HCT116 (cell line): ENCODE measurements at regions not wholly inside any gene's neighbourhood (a gene's known extent, or its start where the extent isn't known, plus 50 kb on each side); places are given as distances from the start of the nearest gene placed in this dataset.

ENCODE experiments used
- ATAC-seq: fragments of 200-7000 bp; cut with Tn5 transposase; 2 replicates; pipeline ENCODE4 v1.9.1; 2020; ENCODE audit warnings: mild to moderate bottlenecking, moderate library complexity
- BruUV-seq: library from RNA; stranded (reverse); fragments of 400-500 nt; replicated peaks from 2 replicates; lab custom pipeline; 2021; lab: Mats Ljungman, UMichigan
- CTCF ChIA-PET: fragments of 300-600 bp; sonication (Branson Sonifier 250); formaldehyde crosslinking; loops from one replicate; lab custom pipeline; 2021; ENCODE audit warnings: antibody characterized with exemption; lab: Charles Lee
- POLR2A ChIA-PET: fragments of 300-600, 350-600 bp; sonication (Branson Sonifier 250); formaldehyde crosslinking; loops from one replicate; lab custom pipeline; 2021; ENCODE audit warnings: antibody characterized with exemption; lab: Charles Lee
- RAD21 ChIA-PET, 2 experiments: fragments of 300-600 bp; sonication (Branson Sonifier 250); formaldehyde crosslinking; loops; one replicate each; lab custom pipeline; 2023; ENCODE audit warnings: low total read pairs in 2 of 2; ENCODE audit not compliant: uncharacterized antibody in 2 of 2, unreplicated experiment in 2 of 2, low non-redundant PET in 1 of 2; lab: Charles Lee
- DNase-seq: peaks from one replicate; pipeline ENCODE4 v3.0.0-alpha.2; 2010; ENCODE audit warnings: low read depth, low spot score
- H2AFZ ChIP-seq: fragments of 200-600 bp; shearing (Covaris generic), sonication (generic); 2 replicates; pipeline ENCODE4 v1.6.1; 2017; ENCODE audit warnings: low read depth, mixed run types, mixed read lengths, antibody characterized with exemption, low read length; ENCODE audit not compliant: poor library complexity, severe bottlenecking
- H3K27ac ChIP-seq: 2 replicates; pipeline ENCODE4 v1.5.1; 2012; ENCODE audit warnings: low read depth, low read length
- H3K27me3 ChIP-seq: fragments of 200-600 bp; sonication (generic); 2 replicates; pipeline ENCODE4 v1.6.1; 2016; ENCODE audit warnings: mixed run types, low read length, mixed read lengths; ENCODE audit not compliant: insufficient read depth
- H3K36me3 ChIP-seq, 2 experiments: fragments of 200-500 bp in 1 of 2; fragments of 200-600 bp in 1 of 2; sonication (Bioruptor generic) in 1 of 2; sonication (generic) in 1 of 2; 2 replicates each; pipeline versions ENCODE4 v1.5.1 to v1.6.1; 2014 to 2016; ENCODE audit warnings: low read length in 2 of 2, inconsistent platforms in 1 of 2, mixed read lengths in 1 of 2, mixed run types in 1 of 2; ENCODE audit not compliant: insufficient read depth in 2 of 2, control insufficient read depth in 1 of 2
- H3K4me1 ChIP-seq, 2 experiments: fragments of 200-600 bp in 1 of 2; sonication (generic) in 1 of 2; 2 replicates each; pipeline versions ENCODE4 v1.5.1 to v1.6.1; 2012 to 2017; ENCODE audit warnings: low read length in 2 of 2, inconsistent platforms in 1 of 2, mild to moderate bottlenecking in 1 of 2, mixed read lengths in 1 of 2, mixed run types in 1 of 2, moderate library complexity in 1 of 2; ENCODE audit not compliant: insufficient read depth in 2 of 2, control insufficient read depth in 1 of 2
- H3K4me2 ChIP-seq: fragments of 200-600 bp; sonication (generic); 2 replicates; pipeline ENCODE4 v1.6.1; 2017; ENCODE audit warnings: mixed run types, low read length, mixed read lengths
- H3K4me3 ChIP-seq, 2 experiments: fragments of 200-600 bp in 1 of 2; sonication (generic) in 1 of 2; replicated peaks in 1 of 2; 2 replicates each; pipeline ENCODE4 v1.5.1; 2011 to 2016; ENCODE audit warnings: low read length in 2 of 2, control low read depth in 1 of 2, low read depth in 1 of 2, mild to moderate bottlenecking in 1 of 2, mixed read lengths in 1 of 2, mixed run types in 1 of 2
- H3K79me2 ChIP-seq: fragments of 200-600 bp; sonication (generic); 2 replicates; pipeline ENCODE4 v1.6.1; 2017; ENCODE audit warnings: mild to moderate bottlenecking, mixed run types, low read length, moderate library complexity, mixed read lengths; ENCODE audit not compliant: insufficient read depth
- H3K9ac ChIP-seq: fragments of 200-600 bp; sonication (generic); 2 replicates; pipeline ENCODE4 v1.6.1; 2016; ENCODE audit warnings: low read length, mixed read lengths
- H3K9me2 ChIP-seq: fragments of 200-600 bp; sonication (generic), shearing (Covaris generic); 2 replicates; pipeline ENCODE4 v1.6.1; 2017; ENCODE audit warnings: mixed run types, mild to moderate bottlenecking, moderate library complexity; ENCODE audit not compliant: insufficient read depth
- H3K9me3 ChIP-seq, 2 experiments: fragments of 200-500 bp in 1 of 2; fragments of 200-600 bp in 1 of 2; sonication (Bioruptor generic) in 1 of 2; sonication (generic) in 1 of 2; 2 replicates each; pipeline ENCODE4 v1.6.1; 2014 to 2017; ENCODE audit warnings: low read length in 2 of 2, mixed read lengths in 2 of 2, inconsistent platforms in 1 of 2, low read depth in 1 of 2, mild to moderate bottlenecking in 1 of 2, mixed run types in 1 of 2, moderate library complexity in 1 of 2; ENCODE audit not compliant: control insufficient read depth in 1 of 2, insufficient read depth in 1 of 2
- H4K20me1 ChIP-seq: fragments of 200-600 bp; sonication (generic), shearing (Covaris generic); 2 replicates; pipeline ENCODE4 v1.6.1; 2017; ENCODE audit warnings: mixed run types, mild to moderate bottlenecking, moderate library complexity; ENCODE audit not compliant: insufficient read depth
- CBX3 ChIP-seq: IDR thresholded peaks from 2 replicates; pipeline ENCODE4 v1.6.1; 2012; ENCODE audit warnings: low read depth
- CEBPB ChIP-seq: IDR thresholded peaks from 2 replicates; pipeline ENCODE4 v1.6.1; 2012; ENCODE audit warnings: low read depth
- EGR1 ChIP-seq: IDR thresholded peaks from 2 replicates; pipeline ENCODE4 v1.6.1; 2012; ENCODE audit warnings: low read depth
- ELF1 ChIP-seq: IDR thresholded peaks from 2 replicates; pipeline ENCODE4 v1.6.1; 2012; ENCODE audit warnings: low read depth, borderline replicate concordance
- EZH2 ChIP-seq: fragments of 200-600 bp; sonication (generic); IDR thresholded peaks from 2 replicates; pipeline ENCODE4 v1.6.1; 2017; ENCODE audit warnings: antibody characterized with exemption, mixed run types
- EZH2phosphoT487 ChIP-seq: fragments of 200-600 bp; IDR thresholded peaks from 2 replicates; pipeline ENCODE4 v1.6.1; 2018; ENCODE audit warnings: antibody characterized with exemption, borderline replicate concordance
- FOSL1 ChIP-seq: IDR thresholded peaks from 2 replicates; pipeline ENCODE4 v1.6.1; 2012; ENCODE audit warnings: low read depth
- POLR2A ChIP-seq: IDR thresholded peaks from 2 replicates; pipeline ENCODE4 v1.7.0; 2011; ENCODE audit warnings: borderline replicate concordance; ENCODE audit not compliant: insufficient read depth, insufficient read length; ENCODE audit errors: extremely low read depth
- POLR2AphosphoS5 ChIP-seq: IDR thresholded peaks from 2 replicates; pipeline ENCODE4 v1.6.1; 2011; ENCODE audit warnings: mild to moderate bottlenecking, low read depth, low read length, moderate library complexity
- RAD21 ChIP-seq: IDR thresholded peaks from 2 replicates; pipeline ENCODE4 v1.6.1; 2012; ENCODE audit warnings: low read depth, mild to moderate bottlenecking
- SP1 ChIP-seq: IDR thresholded peaks from 2 replicates; pipeline ENCODE4 v1.6.1; 2012; ENCODE audit warnings: low read depth
- SRF ChIP-seq: IDR thresholded peaks from 2 replicates; pipeline ENCODE4 v1.6.1; 2012; ENCODE audit warnings: low read depth
- YY1 ChIP-seq: IDR thresholded peaks from 2 replicates; pipeline ENCODE4 v1.6.1; 2011; ENCODE audit warnings: low read length, low read depth, moderate library complexity, mild to moderate bottlenecking; ENCODE audit not compliant: insufficient replicate concordance; ENCODE audit errors: extremely low read depth
- ZFX ChIP-seq: fragments of 450-650 bp; IDR thresholded peaks from 2 replicates; pipeline ENCODE4 v1.6.1; 2017
- ZNF274 ChIP-seq: fragments of 200-500 bp; sonication (Bioruptor generic); IDR thresholded peaks from 2 replicates; pipeline ENCODE4 v1.6.1; 2014; ENCODE audit warnings: mild to moderate bottlenecking, low read depth, low read length, inconsistent platforms
- intact Hi-C: fragments of 100-400 bp; cut with micrococcal nuclease; formaldehyde crosslinking; loops from 2 replicates; pipeline ENCODE4 v1.10.0; 2022
- TF ChIP-seq, protein P1 (sequence below), 3 experiments: fragments of 200-600 bp in 1 of 3; sonication (generic) in 1 of 3; IDR thresholded peaks in 2 of 3; conservative IDR thresholded peaks in 1 of 3; 2 replicates each; pipeline ENCODE4 v1.5.1; 2012 to 2017; ENCODE audit warnings: low read depth in 2 of 3, low read length in 2 of 3, antibody characterized with exemption in 1 of 3, borderline replicate concordance in 1 of 3, control low read depth in 1 of 3, mild to moderate bottlenecking in 1 of 3, mixed read lengths in 1 of 3, mixed run types in 1 of 3, moderate library complexity in 1 of 3; ENCODE audit not compliant: insufficient read depth in 1 of 3
- TF ChIP-seq, protein P2 (sequence below): IDR thresholded peaks from 2 replicates; pipeline ENCODE4 v1.6.1; 2012

DNA sequence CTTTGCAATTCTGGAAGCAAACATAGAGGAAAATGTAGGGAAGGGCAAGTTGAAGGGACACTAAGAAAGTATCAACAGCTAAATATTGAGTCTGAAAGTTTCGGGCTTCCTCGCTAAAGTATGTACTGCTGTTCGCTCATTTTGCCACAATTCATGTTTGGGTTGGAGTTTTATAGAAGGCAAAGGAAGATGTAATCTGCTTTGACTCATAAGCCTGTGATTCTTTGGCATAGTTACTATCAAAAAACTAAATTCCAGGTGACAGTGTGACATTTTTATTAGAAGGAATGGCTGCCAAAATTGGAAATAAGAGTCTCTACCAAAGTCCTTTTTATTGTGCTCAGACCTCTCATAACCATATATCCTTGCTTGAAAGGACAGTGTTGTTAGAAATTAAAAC lies 336.7 kb upstream of the ADGRL3 start:
- Histone ChIP-seq H4K20me1 (no peaks in the 10 kb centered on the region), H3K9me3 (peaks cover 14 to 27% of the 10 kb centered on the region in 2 experiments; a peak in 2 of 4 replicates), H3K9me2 (no peaks in the 10 kb centered on the region), H3K4me1 (no peaks in the 10 kb centered on the region), H3K79me2 (no peaks in the 10 kb centered on the region), H3K9ac (no peak overlapping the region), H3K27ac (no peak overlapping the region), H2AFZ (no peak overlapping the region), H3K4me3 (no peak overlapping the region), H3K4me2 (no peak overlapping the region), H3K36me3 (no peaks in the 10 kb centered on the region), H3K27me3 (no peaks in the 10 kb centered on the region)
- ChIA-PET POLR2A (no interaction called here), CTCF (no interaction called here), RAD21 (no interaction called here)
- ATAC-seq (no peak), DNase-seq (no peak)
- BruUV-seq: no TSS peak
- no peak for TF ChIP-seq SP1
- TF ChIP-seq, protein P1, sequence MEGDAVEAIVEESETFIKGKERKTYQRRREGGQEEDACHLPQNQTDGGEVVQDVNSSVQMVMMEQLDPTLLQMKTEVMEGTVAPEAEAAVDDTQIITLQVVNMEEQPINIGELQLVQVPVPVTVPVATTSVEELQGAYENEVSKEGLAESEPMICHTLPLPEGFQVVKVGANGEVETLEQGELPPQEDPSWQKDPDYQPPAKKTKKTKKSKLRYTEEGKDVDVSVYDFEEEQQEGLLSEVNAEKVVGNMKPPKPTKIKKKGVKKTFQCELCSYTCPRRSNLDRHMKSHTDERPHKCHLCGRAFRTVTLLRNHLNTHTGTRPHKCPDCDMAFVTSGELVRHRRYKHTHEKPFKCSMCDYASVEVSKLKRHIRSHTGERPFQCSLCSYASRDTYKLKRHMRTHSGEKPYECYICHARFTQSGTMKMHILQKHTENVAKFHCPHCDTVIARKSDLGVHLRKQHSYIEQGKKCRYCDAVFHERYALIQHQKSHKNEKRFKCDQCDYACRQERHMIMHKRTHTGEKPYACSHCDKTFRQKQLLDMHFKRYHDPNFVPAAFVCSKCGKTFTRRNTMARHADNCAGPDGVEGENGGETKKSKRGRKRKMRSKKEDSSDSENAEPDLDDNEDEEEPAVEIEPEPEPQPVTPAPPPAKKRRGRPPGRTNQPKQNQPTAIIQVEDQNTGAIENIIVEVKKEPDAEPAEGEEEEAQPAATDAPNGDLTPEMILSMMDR (IDR thresholded peaks at IDR 0.05 in 2 of 3, conservative IDR thresholded peaks at IDR 0.05 in 1 of 3; ENCODE audit: borderline replicate concordance in 1 of 3, insufficient read depth in 1 of 3, low read depth in 2 of 3, low read length in 2 of 3): no peak
- TF ChIP-seq, protein P2, sequence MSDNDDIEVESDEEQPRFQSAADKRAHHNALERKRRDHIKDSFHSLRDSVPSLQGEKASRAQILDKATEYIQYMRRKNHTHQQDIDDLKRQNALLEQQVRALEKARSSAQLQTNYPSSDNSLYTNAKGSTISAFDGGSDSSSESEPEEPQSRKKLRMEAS: no peak
- TF ChIP-seq EZH2phosphoT487: no peak
- TF ChIP-seq ELF1: no peak
- TF ChIP-seq EGR1: no peak
- TF ChIP-seq POLR2A: no peak
- no peak for TF ChIP-seq ZFX
- no peak for TF ChIP-seq RAD21
- TF ChIP-seq CEBPB: no peak
- TF ChIP-seq SRF: no peak
- no peak for TF ChIP-seq YY1
- no peak for TF ChIP-seq EZH2
- TF ChIP-seq CBX3: no peak
- no peak for TF ChIP-seq ZNF274
- no peak for TF ChIP-seq POLR2AphosphoS5
- no peak for TF ChIP-seq FOSL1
- intact Hi-C loops: no loop called here
